Endothelial cell of umbilical vein (primary cell): ENCODE measurements at regions not wholly inside any gene's neighbourhood (a gene's known extent, or its start where the extent isn't known, plus 50 kb on each side); places are given as distances from the start of the nearest gene placed in this dataset.
"Not testable (repeated sequence)": the region's sequence is repeated elsewhere in the genome, so short reads cannot be mapped to it uniquely, and the experiment has no call there.

Experiments
- BruUV-seq: library from RNA; stranded (reverse); fragments of 400-500 nt; replicated peaks from 2 replicates; lab custom pipeline; 2021; lab: Mats Ljungman, UMichigan
- CTCF ChIA-PET: fragments of 300-600, 350-600 bp; sonication (Branson Sonifier 250); formaldehyde crosslinking; loops from one replicate; lab custom pipeline; 2021; ENCODE audit warnings: antibody characterized with exemption, inconsistent platforms; lab: Charles Lee
- POLR2A ChIA-PET: fragments of 300-600, 350-600 bp; sonication (Branson Sonifier 250); formaldehyde crosslinking; loops from one replicate; lab custom pipeline; 2021; ENCODE audit warnings: antibody characterized with exemption, inconsistent platforms; lab: Charles Lee
- DNase-seq: peaks from one replicate; pipeline ENCODE4 v3.0.0-alpha.2; 2011; ENCODE audit warnings: low read depth, low spot score
- FAIRE-seq: peaks from 2 replicates; lab custom pipeline; 2011; peaks lifted over from hg19 to GRCh38; lab: Jason Lieb, UNC
- H2AFZ ChIP-seq: 2 replicates; pipeline ENCODE4 v1.6.0; 2012; ENCODE audit warnings: low read depth, low read length, control low read depth, inconsistent platforms
- H3K27ac ChIP-seq: 2 replicates; pipeline ENCODE4 v1.5.1; 2011; ENCODE audit warnings: low read depth, mild to moderate bottlenecking, control low read depth, low read length, moderate library complexity; ENCODE audit not compliant: insufficient read depth
- H3K27me3 ChIP-seq, 2 experiments: 2 replicates each; pipeline versions ENCODE4 v1.6.0 to v1.6.1; 2011; ENCODE audit warnings: low read length in 2 of 2, mixed read lengths in 1 of 2; ENCODE audit not compliant: control insufficient read depth in 2 of 2, insufficient read depth in 2 of 2
- H3K36me3 ChIP-seq, 2 experiments: 2 replicates in 1 of 2; 3 replicates in 1 of 2; pipeline ENCODE4 v1.5.1; 2011; ENCODE audit warnings: low read length in 2 of 2, mild to moderate bottlenecking in 1 of 2, moderate library complexity in 1 of 2; ENCODE audit not compliant: control insufficient read depth in 2 of 2, insufficient read depth in 2 of 2; ENCODE audit errors: extremely low read depth in 1 of 2
- H3K4me1 ChIP-seq: 3 replicates; pipeline ENCODE4 v1.5.1; 2011; ENCODE audit warnings: mild to moderate bottlenecking, low read length; ENCODE audit not compliant: control insufficient read depth, insufficient read depth; ENCODE audit errors: extremely low read depth
- H3K4me2 ChIP-seq: 2 replicates; pipeline ENCODE4 v1.6.1; 2011; ENCODE audit warnings: low read length, control low read depth, mixed read lengths; ENCODE audit not compliant: insufficient read depth
- H3K4me3 ChIP-seq, 3 experiments: fragments of 200-600 bp in 1 of 3; sonication (generic), shearing (Covaris generic) in 1 of 3; replicated peaks in 1 of 3; 2 replicates each; pipeline ENCODE4 v1.5.1; 2011 to 2016; ENCODE audit warnings: control low read depth in 3 of 3, low read length in 3 of 3, mild to moderate bottlenecking in 2 of 3, inconsistent platforms in 1 of 3, low read depth in 1 of 3, moderate library complexity in 1 of 3; ENCODE audit not compliant: insufficient read depth in 1 of 3
- H3K79me2 ChIP-seq: 2 replicates; pipeline ENCODE4 v1.6.0; 2012; ENCODE audit warnings: low read length, inconsistent platforms; ENCODE audit not compliant: control insufficient read depth, insufficient read depth
- H3K9ac ChIP-seq: replicated peaks from 2 replicates; pipeline ENCODE3; 2011; ENCODE audit warnings: low read length, control low read depth; ENCODE audit not compliant: insufficient read depth; ENCODE audit errors: extremely low read depth
- H3K9me1 ChIP-seq: replicated peaks from 3 replicates; pipeline ENCODE4 v1.6.0; 2011; ENCODE audit warnings: mild to moderate bottlenecking, low read length; ENCODE audit not compliant: control insufficient read depth, insufficient read depth; ENCODE audit errors: extremely low read depth
- H3K9me3 ChIP-seq: replicated peaks from 2 replicates; pipeline ENCODE4 v1.5.1; 2012; ENCODE audit warnings: low read length, inconsistent platforms; ENCODE audit not compliant: control insufficient read depth, insufficient read depth
- H4K20me1 ChIP-seq: replicated peaks from 2 replicates; pipeline ENCODE3; 2011; ENCODE audit warnings: mild to moderate bottlenecking, low read length; ENCODE audit not compliant: control insufficient read depth, insufficient read depth; ENCODE audit errors: extremely low read depth
- FOS ChIP-seq: IDR thresholded peaks from 2 replicates; pipeline ENCODE4 v1.6.1; 2011; ENCODE audit warnings: mild to moderate bottlenecking, low read length, moderate library complexity, borderline replicate concordance; ENCODE audit not compliant: insufficient read depth
- GATA2 ChIP-seq: IDR thresholded peaks from 2 replicates; pipeline ENCODE4 v1.7.0; 2011; ENCODE audit warnings: low read depth, mild to moderate bottlenecking, moderate library complexity, mixed read lengths, low read length; ENCODE audit not compliant: insufficient read length, insufficient read depth
- MAX ChIP-seq: IDR thresholded peaks from 2 replicates; pipeline ENCODE4 v1.6.1; 2011; ENCODE audit not compliant: insufficient read depth, insufficient read length
- POLR2A ChIP-seq: IDR thresholded peaks from 2 replicates; pipeline ENCODE4 v1.6.1; 2012; ENCODE audit warnings: low read depth, mild to moderate bottlenecking, control low read depth, low read length
- dilution Hi-C: fragments of 300-500 bp; cut with MboI; formaldehyde crosslinking; loops from one replicate; pipeline ENCODE4 v1.15.0; 2019; ENCODE audit warnings: low sequenced_read_pairs; ENCODE audit not compliant: extremely low pct_ligation_motif_present
- intact Hi-C: fragments of 100-400 bp; cut with micrococcal nuclease; formaldehyde crosslinking; loops from one replicate; pipeline ENCODE4 v1.10.0; 2022

- Histone ChIP-seq H3K9me3 (no peaks in the 10 kb centered on the region), H3K4me1 (no peaks in the 10 kb centered on the region), H3K27me3 (no peaks in the 10 kb centered on the region), H3K27ac (no peak overlapping the region), H3K4me2 (no peak overlapping the region), H3K9me1 (no peaks in the 10 kb centered on the region), H2AFZ (no peak overlapping the region), H3K36me3 (no peaks in the 10 kb centered on the region), H3K79me2 (no peaks in the 10 kb centered on the region), H3K4me3 (no peak overlapping the region), H4K20me1 (no peaks in the 10 kb centered on the region), H3K9ac (no peak overlapping the region)
- no peak for TF ChIP-seq GATA2
- no peak for TF ChIP-seq POLR2A
- no peak for TF ChIP-seq MAX
- no peak for TF ChIP-seq FOS
- POLR2A ChIA-PET, result no interaction called here
- FAIRE-seq (no peak), DNase-seq (no peak)
- no TSS peak for BruUV-seq
- intact Hi-C loops (no loop called here), dilution Hi-C loops (no loop called here)
- CTCF ChIA-PET, result no interaction called here
Measured at GRCh38 chr4:159867673-159868072, 764.8 kb downstream of the RAPGEF2 start.

GRCh38 chr4:159868936-159869335 is 766.1 kb downstream of the RAPGEF2 start:
- H3K79me2 ChIP-seq, H3K9me1 ChIP-seq, H2AFZ ChIP-seq, H3K27ac ChIP-seq, H4K20me1 ChIP-seq, intact Hi-C loops, H3K4me2 ChIP-seq, H3K9ac ChIP-seq, DNase-seq, dilution Hi-C loops, BruUV-seq, H3K4me1 ChIP-seq, FAIRE-seq, H3K4me3 ChIP-seq, H3K27me3 ChIP-seq, H3K36me3 ChIP-seq, H3K9me3 ChIP-seq: not testable (repeated sequence)
- POLR2A ChIA-PET, result interaction anchor here (0.6 kb wide), 1 partner anchor 1573 kb away, joined by 3 read pairs; no protein-coding TSS in a partner anchor
- CTCF ChIA-PET, result interaction anchor here (1.0 kb wide), 1 partner anchor 104 kb away, joined by 3 read pairs; no protein-coding TSS in a partner anchor
